ENCODE measurements at regions not wholly inside any gene's neighbourhood (a gene's known extent, or its start where the extent isn't known, plus 50 kb on each side); places are given as distances from the start of the nearest gene placed in this dataset.

DNA sequence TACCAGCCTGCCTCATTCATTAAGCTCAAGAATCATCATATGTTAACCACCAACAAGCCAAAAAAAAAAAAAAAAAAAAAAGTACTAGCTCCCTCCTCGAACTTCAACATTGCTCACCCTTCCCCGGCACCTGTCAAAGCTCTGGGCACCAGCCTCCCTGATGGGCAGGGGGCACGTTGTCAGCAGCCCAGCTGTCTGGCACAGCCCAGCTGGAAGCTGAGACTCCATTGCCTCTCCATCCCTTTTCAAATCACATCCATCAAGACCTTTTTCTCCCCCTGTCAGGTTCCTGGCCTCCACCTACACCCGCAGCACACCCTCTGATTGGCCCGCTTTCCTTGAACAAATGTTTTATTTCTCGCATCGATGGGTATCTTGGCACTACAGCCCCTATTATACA lies 913.3 kb upstream of the AUTS2 start:
- Mint-ChIP-seq H3K9me3 (peaks cover 2 to 30% (median 15%) of the 10 kb centered on the region in 6 donors), H3K4me1 (no peaks in the 10 kb centered on the region)
- no peak for DNase-seq

DNA sequence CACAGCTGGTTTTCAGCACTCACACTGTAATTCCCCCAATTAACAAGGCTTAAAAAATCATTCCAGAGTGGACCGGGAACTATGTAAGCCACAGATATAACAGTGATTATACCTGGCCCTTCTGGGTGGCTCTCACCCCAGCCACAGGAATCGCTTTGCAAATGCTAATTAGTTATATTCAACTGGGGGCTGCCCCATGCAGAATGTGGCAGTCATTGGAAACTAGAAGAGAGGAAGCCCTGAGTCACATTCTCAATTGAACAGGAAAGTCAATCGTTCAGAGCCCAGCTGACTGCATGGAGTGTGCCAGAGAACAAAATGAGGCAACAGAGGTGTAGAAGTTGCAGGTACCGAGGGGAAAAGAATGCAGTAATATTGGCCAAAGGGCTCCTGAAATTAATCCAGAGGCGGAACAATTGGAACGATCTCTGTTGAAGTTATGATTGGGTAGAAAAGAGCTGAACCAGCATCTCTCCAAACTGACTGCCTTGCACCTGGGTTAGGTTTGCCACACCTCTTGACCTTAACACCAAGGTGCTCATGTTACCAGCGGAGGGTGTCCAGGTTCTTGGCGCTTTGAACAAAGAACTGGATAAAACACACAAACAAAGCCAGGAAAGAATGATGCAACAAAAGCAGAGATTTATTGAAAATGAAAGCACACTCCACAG lies 909.7 kb upstream of the AUTS2 start:
- H3K4me3 Mint-ChIP-seq: no peak overlapping the region

More for the DNA sequence above, 913.3 kb upstream of the AUTS2 start:
- Mint-ChIP-seq H3K4me3 (no peak overlapping the region), H3K27me3 (ENCODE audit: low read depth in 3 of 3) (peaks cover 0 to 1% (median 0%) of the 10 kb centered on the region in 3 donors), H3K36me3 (peaks cover 0 to 4% (median 2%) of the 10 kb centered on the region in 3 donors), H3K27ac (no peak overlapping the region)

DNA sequence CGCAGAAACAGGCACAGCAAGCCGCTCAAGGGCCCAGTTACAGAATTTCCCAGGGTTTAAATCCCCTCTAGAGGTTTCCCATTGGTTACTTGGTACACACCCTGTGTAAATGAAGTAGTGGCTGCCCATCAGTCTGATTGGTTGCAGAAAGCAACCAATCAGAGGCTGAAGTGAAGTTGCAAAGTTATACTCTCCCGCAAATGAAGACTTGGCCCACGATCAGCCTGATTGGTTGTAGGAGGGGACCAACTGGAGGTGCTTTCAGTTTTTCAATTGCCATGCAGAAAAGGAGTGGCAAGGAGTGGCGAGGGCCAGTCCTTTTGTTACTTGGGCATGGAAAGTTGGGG lies 909.2 kb upstream of the AUTS2 start:
- no peak overlapping the region for H3K4me3 Mint-ChIP-seq
- peaks cover 0 to 1% (median 0%) of the 10 kb centered on the region in 3 donors for H3K27me3 Mint-ChIP-seq (ENCODE audit: low read depth in 3 of 3)
- H3K36me3 Mint-ChIP-seq: peaks cover 0 to 4% (median 2%) of the 10 kb centered on the region in 3 donors
- H3K27ac Mint-ChIP-seq: no peak overlapping the region
- no peak for DNase-seq
- H3K9me3 Mint-ChIP-seq: peaks cover 2 to 33% (median 13%) of the 10 kb centered on the region in 6 donors
- no peaks in the 10 kb centered on the region for H3K4me1 Mint-ChIP-seq

More for the DNA sequence above, 909.7 kb upstream of the AUTS2 start:
- H3K27ac Mint-ChIP-seq: no peak overlapping the region
- peaks cover 0 to 1% (median 0%) of the 10 kb centered on the region in 3 donors for H3K27me3 Mint-ChIP-seq (ENCODE audit: low read depth in 3 of 3)
- peaks cover 0 to 4% (median 2%) of the 10 kb centered on the region in 3 donors for H3K36me3 Mint-ChIP-seq
- no peaks in the 10 kb centered on the region for H3K4me1 Mint-ChIP-seq
- peaks cover 2 to 33% (median 15%) of the 10 kb centered on the region in 6 donors for H3K9me3 Mint-ChIP-seq
- DNase-seq: no peak

DNA sequence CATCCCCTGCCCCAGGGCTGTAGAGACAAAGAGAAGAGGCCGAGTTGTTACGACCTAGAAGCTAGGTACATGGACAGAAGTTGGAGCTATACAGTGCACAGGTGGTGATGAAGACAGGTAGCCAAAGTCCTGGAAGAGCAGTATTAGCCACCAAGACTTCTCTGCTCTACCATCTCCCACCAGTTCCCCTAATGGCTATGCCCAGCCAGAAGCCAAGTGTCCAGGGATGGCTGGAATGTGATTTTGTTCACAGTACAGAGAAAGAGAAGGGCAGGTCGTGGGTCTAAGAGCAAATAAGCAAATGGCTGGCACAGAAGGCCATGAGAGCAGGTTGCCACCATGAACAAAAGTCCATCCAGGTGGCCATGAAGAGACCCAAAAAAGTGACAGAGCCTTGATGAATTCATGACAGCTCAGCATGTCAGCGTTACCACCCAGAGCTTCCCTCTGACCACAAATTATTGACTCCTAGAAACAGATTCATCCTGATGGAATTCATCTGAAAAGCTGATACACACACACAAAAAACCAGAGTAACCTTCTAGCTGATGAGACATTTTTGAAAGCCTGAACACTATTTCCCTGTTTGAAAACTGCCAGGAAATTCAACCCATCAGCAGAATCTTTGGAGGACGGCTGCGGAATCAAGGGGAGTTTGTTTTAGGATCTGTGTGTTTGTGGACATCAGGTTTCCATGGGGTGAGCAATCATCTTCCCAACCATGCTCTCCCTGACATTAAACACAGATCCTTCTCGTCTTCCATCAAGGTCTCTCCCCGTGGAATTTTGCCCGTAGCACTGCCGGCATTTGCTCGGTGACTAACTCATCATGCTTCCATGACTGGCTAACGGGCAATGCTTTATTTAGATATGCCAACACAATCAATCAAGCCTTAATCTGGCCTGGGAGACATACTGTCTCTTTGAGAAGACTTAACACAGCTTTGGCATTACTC lies 906.7 kb upstream of the AUTS2 start:
- no peak for DNase-seq
- no peak overlapping the region for H3K27ac Mint-ChIP-seq
- H3K9me3 Mint-ChIP-seq: peaks cover 7 to 45% (median 16%) of the 10 kb centered on the region in 6 donors
- H3K36me3 Mint-ChIP-seq: peaks cover 0 to 4% (median 2%) of the 10 kb centered on the region in 3 donors
- no peaks in the 10 kb centered on the region for H3K27me3 Mint-ChIP-seq (ENCODE audit: low read depth in 3 of 3)
- H3K4me3 Mint-ChIP-seq: no peak overlapping the region
- H3K4me1 Mint-ChIP-seq: no peaks in the 10 kb centered on the region

DNA sequence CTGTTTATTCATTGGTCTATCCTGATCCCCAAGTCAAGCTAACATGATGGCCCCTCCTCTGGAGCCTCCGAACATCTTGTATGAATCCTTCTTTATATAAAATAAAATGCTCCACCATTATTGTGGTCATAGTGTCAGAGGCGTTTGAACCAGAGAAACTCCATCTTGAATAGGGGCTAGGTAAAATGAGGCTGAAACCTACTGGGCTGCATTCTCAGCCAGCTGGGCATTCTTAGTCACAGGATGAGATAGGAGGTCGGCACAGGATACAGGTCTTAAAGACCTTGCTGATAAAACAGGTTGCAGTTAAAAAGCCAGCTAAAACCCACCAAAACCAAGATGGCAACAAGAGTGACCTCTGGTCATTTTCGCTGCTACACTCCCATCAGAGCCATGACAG lies 905.8 kb upstream of the AUTS2 start:
- Mint-ChIP-seq H3K9me3 (peaks cover 8 to 49% (median 17%) of the 10 kb centered on the region in 6 donors), H3K36me3 (peaks cover 0 to 4% (median 2%) of the 10 kb centered on the region in 3 donors), H3K27me3 (ENCODE audit: low read depth in 3 of 3) (peaks cover 0 to 2% (median 0%) of the 10 kb centered on the region in 3 donors), H3K4me1 (no peaks in the 10 kb centered on the region), H3K4me3 (no peak overlapping the region), H3K27ac (no peak overlapping the region)
- no peak for DNase-seq

DNA sequence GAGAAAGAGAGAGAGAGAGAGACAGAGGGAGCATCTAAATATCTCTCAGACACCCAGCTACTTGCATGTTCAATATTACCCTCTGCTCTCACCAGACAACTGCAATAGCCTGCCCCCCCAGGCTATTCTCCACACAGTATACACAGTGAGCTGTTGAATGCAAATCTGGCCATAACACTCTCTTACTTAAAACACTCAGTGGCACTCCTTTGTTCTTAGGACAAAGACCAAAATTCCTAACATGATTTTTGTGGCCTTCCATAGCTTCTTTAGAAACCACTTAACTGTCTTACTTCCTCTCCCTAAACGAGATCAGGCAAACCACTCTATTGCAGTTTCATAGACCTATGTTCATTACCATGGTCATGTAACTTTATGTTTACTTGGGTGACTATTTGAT lies 903.6 kb upstream of the AUTS2 start:
- Mint-ChIP-seq H3K9me3 (peaks cover 5 to 42% (median 15%) of the 10 kb centered on the region in 6 donors), H3K27me3 (ENCODE audit: low read depth in 3 of 3) (peaks cover 0 to 2% (median 0%) of the 10 kb centered on the region in 3 donors), H3K4me3 (no peak overlapping the region), H3K27ac (no peak overlapping the region), H3K36me3 (no peaks in the 10 kb centered on the region), H3K4me1 (no peaks in the 10 kb centered on the region)
- no peak for DNase-seq

DNA sequence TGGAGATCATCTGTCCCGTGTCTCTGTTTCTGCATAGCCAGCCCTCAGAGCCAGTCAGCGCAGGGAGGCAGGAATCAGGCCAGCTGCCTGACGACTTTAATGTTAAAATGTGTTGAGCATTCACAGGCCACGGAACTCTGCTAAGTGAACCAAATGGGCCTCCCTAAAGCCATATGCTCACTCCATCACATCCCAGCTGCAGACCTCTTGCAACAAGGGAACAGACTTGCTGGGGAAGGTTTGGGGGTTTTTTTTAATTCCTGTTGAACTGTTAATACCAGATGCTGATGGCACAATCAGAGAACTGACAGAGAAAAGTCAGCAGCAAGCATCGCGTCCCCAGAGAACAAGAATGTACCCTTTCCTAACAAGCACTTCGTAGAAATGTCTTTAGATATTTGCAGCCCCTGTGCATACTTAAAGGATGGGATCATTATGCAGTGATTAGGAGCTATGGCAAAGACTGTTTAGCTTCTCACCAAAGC lies 900.4 kb upstream of the AUTS2 start:
- Mint-ChIP-seq H3K27me3 (ENCODE audit: low read depth in 3 of 3) (peaks cover 0 to 2% (median 0%) of the 10 kb centered on the region in 3 donors), H3K27ac (no peak overlapping the region), H3K4me1 (no peaks in the 10 kb centered on the region), H3K4me3 (no peak overlapping the region), H3K36me3 (no peaks in the 10 kb centered on the region), H3K9me3 (peaks cover 5 to 30% (median 14%) of the 10 kb centered on the region in 6 donors)
- DNase-seq: no peak

DNA sequence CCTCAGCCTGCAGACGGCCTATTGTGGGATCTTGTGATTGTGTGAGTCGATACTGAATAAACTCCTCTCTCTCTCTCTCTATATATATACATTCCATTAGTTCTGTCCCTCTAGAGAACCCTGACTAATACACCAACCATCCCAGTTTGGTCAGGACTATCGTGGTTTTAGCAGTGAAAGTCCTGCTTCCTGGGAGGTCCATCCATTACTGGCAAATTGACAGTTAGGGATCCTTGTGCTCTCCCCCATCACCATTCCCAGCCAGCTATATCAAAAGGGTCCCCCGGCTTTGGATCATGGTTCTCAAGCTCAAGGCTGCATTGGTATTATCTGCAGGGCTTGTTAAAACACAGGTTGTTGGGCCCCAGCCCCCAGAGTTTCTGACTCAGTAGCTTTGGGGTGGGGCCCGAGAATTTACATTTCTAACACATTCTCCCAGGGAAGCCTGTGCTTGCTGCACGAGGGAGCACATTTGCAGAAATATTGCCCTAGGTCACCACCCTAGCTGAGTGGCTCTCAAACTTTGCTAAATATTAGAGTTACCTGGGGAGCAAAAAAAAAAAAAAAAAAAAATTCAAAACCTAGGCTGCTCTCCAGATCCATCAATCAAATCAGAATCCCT lies 899.1 kb upstream of the AUTS2 start:
- Mint-ChIP-seq H3K9me3 (peaks cover 5 to 36% (median 15%) of the 10 kb centered on the region in 6 donors), H3K4me3 (no peak overlapping the region), H3K36me3 (no peaks in the 10 kb centered on the region), H3K27ac (no peak overlapping the region), H3K4me1 (no peaks in the 10 kb centered on the region), H3K27me3 (ENCODE audit: low read depth in 3 of 3) (peaks cover 0 to 2% (median 0%) of the 10 kb centered on the region in 3 donors)
- no peak for DNase-seq

DNA sequence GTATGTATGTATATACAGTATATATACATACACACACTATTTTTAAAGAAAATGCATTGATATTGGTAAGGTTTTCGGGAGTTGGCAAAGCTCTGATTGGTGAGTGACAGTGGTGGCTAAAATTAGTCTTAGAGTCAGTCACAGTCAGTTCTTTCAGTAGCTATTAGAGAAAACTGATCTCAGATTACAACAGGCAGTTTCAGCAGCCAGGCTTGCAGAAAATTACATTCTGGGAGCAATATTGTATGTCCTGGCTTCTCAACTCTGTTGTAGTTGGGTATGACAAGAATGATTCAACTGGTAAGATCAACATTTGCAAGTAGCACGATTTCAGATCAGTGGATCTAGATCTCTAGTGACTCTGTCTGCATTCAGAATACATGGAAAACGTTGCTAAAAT lies 897.9 kb upstream of the AUTS2 start:
- Mint-ChIP-seq H3K27ac (no peak overlapping the region), H3K36me3 (no peaks in the 10 kb centered on the region), H3K9me3 (peaks cover 4 to 33% (median 13%) of the 10 kb centered on the region in 6 donors), H3K27me3 (ENCODE audit: low read depth in 3 of 3) (peaks cover 0 to 2% (median 1%) of the 10 kb centered on the region in 3 donors), H3K4me3 (no peak overlapping the region), H3K4me1 (no peaks in the 10 kb centered on the region)
- DNase-seq: no peak

DNA sequence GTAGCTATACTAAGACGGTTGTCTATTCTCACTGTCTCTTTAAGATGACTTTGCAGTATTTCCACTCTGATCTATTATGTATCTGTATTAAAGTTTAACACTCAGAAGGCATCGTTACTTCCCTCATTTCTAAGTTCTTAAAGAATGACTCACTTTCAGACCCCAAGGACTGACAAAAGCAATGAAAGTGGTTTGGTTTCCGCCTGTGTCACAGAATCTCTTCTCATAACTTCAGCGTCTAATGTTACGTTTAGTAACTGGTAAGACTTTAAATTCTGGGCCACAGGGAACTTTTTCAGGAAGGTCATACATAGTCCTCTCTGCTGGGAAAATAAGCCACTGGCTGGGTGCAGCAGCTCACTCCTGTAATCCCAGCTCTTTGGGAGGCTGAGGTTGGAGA lies 892.0 kb upstream of the AUTS2 start:
- Mint-ChIP-seq H3K36me3 (no peaks in the 10 kb centered on the region), H3K27me3 (ENCODE audit: low read depth in 3 of 3) (peaks cover 0 to 1% (median 0%) of the 10 kb centered on the region in 3 donors), H3K4me3 (no peak overlapping the region), H3K27ac (no peak overlapping the region), H3K9me3 (peaks cover 8 to 27% (median 13%) of the 10 kb centered on the region in 6 donors), H3K4me1 (no peaks in the 10 kb centered on the region)
- DNase-seq: no peak

DNA sequence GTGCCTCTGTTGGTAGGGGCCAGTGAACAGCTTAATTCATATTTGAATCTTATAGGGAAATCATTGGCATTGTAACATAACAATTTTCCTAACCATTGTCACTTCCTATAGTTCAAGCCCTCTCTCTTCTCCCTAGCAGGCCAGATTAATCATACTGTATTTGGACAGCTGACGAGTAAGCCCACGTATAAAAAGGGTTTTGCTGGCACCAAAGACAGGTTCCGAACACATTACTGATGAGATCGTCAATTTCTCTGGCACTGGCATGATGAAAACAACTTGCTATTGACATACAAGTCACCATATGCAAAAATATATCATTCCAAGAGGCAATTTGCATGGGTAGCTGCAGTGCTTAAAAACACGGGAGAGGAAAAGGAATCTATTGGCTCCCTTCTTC lies 891.1 kb upstream of the AUTS2 start:
- DNase-seq: no peak
- Mint-ChIP-seq H3K36me3 (no peaks in the 10 kb centered on the region), H3K27ac (no peak overlapping the region), H3K4me1 (no peaks in the 10 kb centered on the region), H3K4me3 (no peak overlapping the region), H3K9me3 (peaks cover 8 to 29% (median 14%) of the 10 kb centered on the region in 6 donors), H3K27me3 (ENCODE audit: low read depth in 3 of 3) (peaks cover 0 to 1% (median 0%) of the 10 kb centered on the region in 3 donors)

DNA sequence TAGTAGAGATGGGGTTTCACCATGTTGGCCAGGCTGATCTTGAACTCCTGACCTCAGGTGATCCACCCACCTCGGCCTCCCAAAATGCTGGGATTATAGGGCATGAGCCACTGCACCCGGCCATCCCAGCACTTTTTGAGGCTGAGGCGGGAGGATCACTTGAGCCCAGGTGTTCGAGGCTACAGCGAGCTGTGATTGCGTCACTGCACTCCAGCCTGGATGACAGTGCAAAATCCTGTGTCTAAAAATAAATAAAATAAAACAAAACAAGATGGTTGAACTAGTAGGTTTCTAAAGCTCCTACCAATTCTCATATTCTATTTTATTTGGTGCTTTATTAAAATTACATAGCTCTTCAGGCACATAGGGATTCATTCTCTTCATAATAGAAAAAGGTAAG lies 890.3 kb upstream of the AUTS2 start:
- Mint-ChIP-seq H3K36me3 (no peaks in the 10 kb centered on the region), H3K4me3 (no peak overlapping the region), H3K27me3 (ENCODE audit: low read depth in 3 of 3) (peaks cover 0 to 1% (median 0%) of the 10 kb centered on the region in 3 donors), H3K27ac (no peak overlapping the region), H3K9me3 (peaks cover 8 to 29% (median 14%) of the 10 kb centered on the region in 6 donors), H3K4me1 (no peaks in the 10 kb centered on the region)
- no peak for DNase-seq

DNA sequence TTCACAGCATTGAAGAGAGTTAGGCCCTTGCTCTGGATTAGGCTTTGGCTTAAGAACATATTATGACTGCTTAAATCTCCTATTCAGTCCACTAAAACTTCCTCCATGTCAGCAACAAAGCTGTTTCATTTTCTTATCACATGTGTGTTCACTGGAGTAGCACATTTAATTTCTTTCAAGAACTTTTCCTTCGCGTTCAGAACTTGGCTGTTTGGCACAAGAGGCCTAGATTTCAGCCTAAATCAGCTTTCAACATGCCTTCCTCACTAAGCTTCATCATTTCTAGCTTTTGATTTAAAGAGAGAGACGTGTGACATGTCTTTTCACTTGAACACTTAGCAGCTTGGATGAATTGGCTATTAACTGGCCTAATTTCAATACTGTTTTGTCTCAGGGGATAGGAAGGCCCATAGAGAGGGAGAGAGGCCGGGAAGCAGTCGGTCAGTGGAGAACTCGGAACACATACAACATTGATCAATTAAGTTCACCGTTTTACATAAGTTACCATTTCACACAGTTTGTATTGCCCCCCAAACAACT lies 885.2 kb upstream of the AUTS2 start:
- Mint-ChIP-seq H3K4me3 (no peak overlapping the region), H3K36me3 (no peaks in the 10 kb centered on the region), H3K27me3 (ENCODE audit: low read depth in 3 of 3) (peaks cover 0 to 2% (median 0%) of the 10 kb centered on the region in 3 donors), H3K4me1 (no peaks in the 10 kb centered on the region), H3K9me3 (peaks cover 3 to 22% (median 12%) of the 10 kb centered on the region in 6 donors), H3K27ac (no peak overlapping the region)
- no peak for DNase-seq

All from immature natural killer cell (primary cell).